Keratinocyte (primary cell): ENCODE measurements at regions not wholly inside any gene's neighbourhood (a gene's known extent, or its start where the extent isn't known, plus 50 kb on each side); places are given as distances from the start of the nearest gene placed in this dataset.

Experiments used
- DNase-seq: peaks from one replicate; pipeline ENCODE4 v3.0.0-alpha.2; 2011; ENCODE audit warnings: low read depth, missing footprints, low spot score
- FAIRE-seq: peaks from 2 replicates; lab custom pipeline; 2011; peaks lifted over from hg19 to GRCh38; lab: Jason Lieb, UNC
- H2AFZ ChIP-seq: 2 replicates; pipeline ENCODE4 v1.6.0; 2012; ENCODE audit warnings: low read length, control low read depth, inconsistent platforms; ENCODE audit not compliant: control insufficient read depth
- H3K27ac ChIP-seq: 2 replicates; pipeline ENCODE4 v1.5.1; 2011; ENCODE audit warnings: low read length; ENCODE audit not compliant: control insufficient read depth, insufficient read depth
- H3K27me3 ChIP-seq: 3 replicates; pipeline ENCODE4 v1.6.0; 2011; ENCODE audit warnings: low read length; ENCODE audit not compliant: control insufficient read depth, insufficient read depth; ENCODE audit errors: extremely low read depth
- H3K36me3 ChIP-seq, 2 experiments: 2 replicates in 1 of 2; 3 replicates in 1 of 2; pipeline ENCODE4 v1.5.1; 2011; ENCODE audit warnings: low read length in 2 of 2, mild to moderate bottlenecking in 1 of 2; ENCODE audit not compliant: control insufficient read depth in 2 of 2, insufficient read depth in 2 of 2; ENCODE audit errors: extremely low read depth in 1 of 2
- H3K4me1 ChIP-seq: 3 replicates; pipeline ENCODE4 v1.5.1; 2011; ENCODE audit warnings: low read length; ENCODE audit not compliant: control insufficient read depth, insufficient read depth; ENCODE audit errors: extremely low read depth
- H3K4me2 ChIP-seq: 3 replicates; pipeline ENCODE4 v1.6.0; 2011; ENCODE audit warnings: low read depth, low read length; ENCODE audit not compliant: control insufficient read depth, insufficient read depth; ENCODE audit errors: extremely low read depth
- H3K4me3 ChIP-seq, 3 experiments: fragments of 200-600 bp in 1 of 3; sonication (generic) in 1 of 3; 2 replicates in 2 of 3; 3 replicates in 1 of 3; pipeline ENCODE4 v1.5.1; 2011 to 2016; ENCODE audit warnings: low read length in 3 of 3, mild to moderate bottlenecking in 3 of 3, control low read depth in 2 of 3, inconsistent platforms in 1 of 3, low read depth in 1 of 3, mixed read lengths in 1 of 3, mixed run types in 1 of 3, moderate library complexity in 1 of 3; ENCODE audit not compliant: control insufficient read depth in 2 of 3, insufficient read depth in 2 of 3; ENCODE audit errors: extremely low read depth in 1 of 3
- H3K79me2 ChIP-seq: 2 replicates; pipeline ENCODE4 v1.6.0; 2012; ENCODE audit warnings: low read length; ENCODE audit not compliant: control insufficient read depth, insufficient read depth
- H3K9ac ChIP-seq: 3 replicates; pipeline ENCODE4 v1.6.0; 2011; ENCODE audit warnings: low read length; ENCODE audit not compliant: control insufficient read depth, insufficient read depth; ENCODE audit errors: extremely low read depth
- H3K9me1 ChIP-seq: 3 replicates; pipeline ENCODE4 v1.6.0; 2011; ENCODE audit warnings: low read length; ENCODE audit not compliant: control insufficient read depth, insufficient read depth; ENCODE audit errors: extremely low read depth
- H3K9me3 ChIP-seq: 2 replicates; pipeline ENCODE4 v1.5.1; 2012; ENCODE audit warnings: low read depth, low read length; ENCODE audit not compliant: control insufficient read depth
- H4K20me1 ChIP-seq: 3 replicates; pipeline ENCODE4 v1.6.0; 2011; ENCODE audit warnings: low read length; ENCODE audit not compliant: control insufficient read depth, insufficient read depth; ENCODE audit errors: extremely low read depth
- CTCF ChIP-seq, 3 experiments: IDR thresholded peaks in 1 of 3; conservative IDR thresholded peaks in 1 of 3; optimal IDR thresholded peaks in 1 of 3; 2 replicates in 2 of 3; 3 replicates in 1 of 3; pipeline versions ENCODE3 to v1.5.1; 2011; ENCODE audit warnings: low read length in 3 of 3, mild to moderate bottlenecking in 3 of 3, moderate library complexity in 2 of 3, control low read depth in 1 of 3, inconsistent platforms in 1 of 3; ENCODE audit not compliant: insufficient read depth in 2 of 3; ENCODE audit errors: extremely low read depth in 1 of 3
- EZH2 ChIP-seq: IDR thresholded peaks from one replicate; pipeline ENCODE4 v1.6.1; 2012; ENCODE audit warnings: inconsistent platforms, mild to moderate bottlenecking, low read length, moderate library complexity
- dilution Hi-C: fragments of 300-500 bp; cut with MboI; formaldehyde crosslinking; loops from one replicate; pipeline ENCODE4 v1.7.0; 2020; ENCODE audit warnings: low sequenced_read_pairs; ENCODE audit not compliant: extremely low pct_ligation_motif_present

- no peak for FAIRE-seq
- H3K27ac ChIP-seq = no peak overlapping the region
- H3K4me1 ChIP-seq = no peaks in the 10 kb centered on the region
- H3K36me3 ChIP-seq = no peaks in the 10 kb centered on the region
- no peaks in the 10 kb centered on the region for H3K27me3 ChIP-seq
- TF ChIP-seq CTCF (optimal IDR thresholded peaks at IDR 0.05 in 1 of 3, IDR thresholded peaks at IDR 0.05 in 1 of 3, conservative IDR thresholded peaks at IDR 0.05 in 1 of 3; ENCODE audit: extremely low read depth in 1 of 3, insufficient read depth in 2 of 3, low read length in 3 of 3) (no peak), EZH2 (no peak)
- H3K9me3 ChIP-seq = no peaks in the 10 kb centered on the region
- no peak overlapping the region for H3K4me3 ChIP-seq
- H3K9ac ChIP-seq = no peak overlapping the region
- H3K4me2 ChIP-seq = no peak overlapping the region
- dilution Hi-C loops = no loop called here
- no peaks in the 10 kb centered on the region for H4K20me1 ChIP-seq
- DNase-seq = no peak
- no peak overlapping the region for H2AFZ ChIP-seq
- no peaks in the 10 kb centered on the region for H3K79me2 ChIP-seq
- H3K9me1 ChIP-seq = no peaks in the 10 kb centered on the region
Observed at GRCh38 chr1:68696221-68696620, 199.3 kb upstream of the DEPDC1 start.

GRCh38 chr1:68703921-68704354, 207.1 kb upstream of the DEPDC1 start:
- Histone ChIP-seq H3K4me1 (peaks cover 12% of the 10 kb centered on the region), H3K4me3 (no peak overlapping the region), H3K27ac (no peak overlapping the region), H3K9ac (no peak overlapping the region), H3K79me2 (no peaks in the 10 kb centered on the region), H3K36me3 (no peaks in the 10 kb centered on the region), H3K9me3 (no peaks in the 10 kb centered on the region), H3K27me3 (no peaks in the 10 kb centered on the region), H3K9me1 (no peaks in the 10 kb centered on the region), H4K20me1 (no peaks in the 10 kb centered on the region), H3K4me2 (peak overlapping the region; percentile 38), H2AFZ (no peak overlapping the region)
- TF ChIP-seq EZH2 (no peak), CTCF (optimal IDR thresholded peaks at IDR 0.05 in 1 of 3, IDR thresholded peaks at IDR 0.05 in 1 of 3, conservative IDR thresholded peaks at IDR 0.05 in 1 of 3; ENCODE audit: extremely low read depth in 1 of 3, insufficient read depth in 2 of 3, low read length in 3 of 3) (no peak)
- DNase-seq (no peak), FAIRE-seq (no peak)
- dilution Hi-C loops = no loop called here
